ENCODE measurements at regions not wholly inside any gene's neighbourhood (a gene's known extent, or its start where the extent isn't known, plus 50 kb on each side); places are given as distances from the start of the nearest gene placed in this dataset.
"Not testable (repeated sequence)": the region's sequence is repeated elsewhere in the genome, so short reads cannot be mapped to it uniquely, and the experiment has no call there.

GRCh38 chr10:6737080-6737641 lies 157.1 kb upstream of the PRKCQ start:
- peak; percentile 72 for DNase-seq (ENCODE audit: low spot score)

- DNase-seq (ENCODE audit: low spot score): no peak
Observed at GRCh38 chr10:6734286-6734685, 154.2 kb upstream of the PRKCQ start.

DNA sequence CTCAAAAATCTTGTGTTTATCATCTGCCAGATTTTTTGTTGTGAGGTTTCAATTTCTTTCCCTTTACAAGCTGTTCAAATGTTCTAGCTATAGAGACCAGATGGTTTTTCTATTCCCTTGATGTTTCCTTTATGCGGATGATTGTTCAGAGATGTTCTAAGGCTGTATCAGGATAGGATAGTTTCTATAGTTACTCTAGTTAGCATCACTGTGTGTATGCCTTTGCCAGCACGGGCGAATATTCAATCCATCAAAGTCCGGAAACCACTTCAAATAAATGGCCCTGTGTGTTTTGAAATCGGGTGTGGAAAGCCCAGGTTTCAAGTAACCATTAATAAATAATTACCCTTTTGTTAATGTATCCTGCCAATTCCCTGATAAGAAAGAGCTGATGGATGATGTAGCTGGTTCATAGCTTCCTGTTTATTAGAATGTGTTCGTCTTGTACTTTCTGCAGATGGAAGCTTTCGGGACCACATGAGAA lies 149.8 kb upstream of the PRKCQ start:
- no peak for DNase-seq (ENCODE audit: low spot score)

- DNase-seq (ENCODE audit: low spot score): peak; percentile 16
Observed at GRCh38 chr10:6729071-6729774, 149.1 kb upstream of the PRKCQ start.

DNA sequence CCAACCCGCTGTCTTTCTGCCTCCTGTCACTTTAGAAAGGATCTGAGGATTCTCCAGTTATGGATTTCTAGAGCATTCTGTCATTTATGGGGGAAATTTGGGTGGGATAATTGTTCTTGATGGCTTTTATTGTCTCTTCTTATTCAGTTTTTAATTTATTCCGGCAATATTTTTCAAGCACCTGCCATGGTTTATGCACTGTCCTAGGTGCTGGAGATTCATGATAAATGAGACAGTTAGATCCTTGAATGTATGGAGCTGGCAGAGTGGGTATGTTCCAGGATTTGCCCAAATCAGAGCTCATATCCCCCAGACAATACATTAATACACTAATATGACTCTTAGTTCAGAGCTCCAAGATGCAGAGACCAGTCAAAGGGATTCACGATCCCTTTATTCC lies 146.8 kb upstream of the PRKCQ start:
- DNase-seq (ENCODE audit: low spot score): no peak

DNA sequence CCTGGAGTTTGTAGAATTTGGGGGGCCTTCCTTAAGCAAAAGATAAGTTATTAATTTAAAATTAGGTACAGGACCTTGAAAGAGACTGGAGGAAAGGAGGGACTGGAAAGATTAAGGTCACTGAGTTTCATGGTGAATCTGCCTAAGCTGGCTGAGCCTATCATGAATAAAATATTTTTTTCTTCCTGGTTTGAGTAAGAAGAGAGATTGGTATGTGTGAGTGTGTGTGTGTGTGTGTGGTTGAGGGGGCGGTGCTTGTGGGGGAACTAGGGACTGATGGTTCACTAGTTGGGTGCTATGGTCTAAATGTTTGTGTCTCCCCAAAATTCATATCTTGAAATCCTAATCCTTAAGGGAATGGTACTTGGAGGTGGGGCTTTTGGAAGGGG lies 142.5 kb upstream of the PRKCQ start:
- peak; percentile 10 for DNase-seq (ENCODE audit: low spot score)

- DNase-seq (ENCODE audit: low spot score): peak; percentile 79
Observed at GRCh38 chr10:6721964-6722615, 142.0 kb upstream of the PRKCQ start.

DNA sequence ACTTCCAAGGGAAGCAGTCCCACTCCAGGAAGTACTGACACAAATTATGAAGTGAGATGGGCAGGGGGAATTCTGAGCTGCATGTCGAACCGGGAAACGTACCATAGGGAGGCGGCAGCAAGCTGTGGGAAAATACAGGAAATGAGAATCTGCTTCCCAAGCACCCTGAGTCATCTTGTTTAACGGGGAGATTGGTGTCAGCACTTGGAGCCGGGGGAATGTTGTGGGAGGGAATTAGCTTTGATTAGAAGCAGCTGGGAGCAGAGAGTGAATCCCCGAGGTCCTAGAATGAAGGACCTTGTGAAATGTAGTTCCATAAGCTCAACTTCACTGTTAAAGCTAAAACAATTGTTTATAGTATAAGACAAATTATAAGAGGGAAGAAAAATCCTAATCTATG lies 141.4 kb upstream of the PRKCQ start:
- DNase-seq (ENCODE audit: low spot score): peak; percentile 83

- DNase-seq (ENCODE audit: low spot score): no peak
Observed at GRCh38 chr10:6719561-6719960, 139.5 kb upstream of the PRKCQ start.

- DNase-seq (ENCODE audit: low spot score): no peak
Observed at GRCh38 chr10:6718550-6718949, 138.5 kb upstream of the PRKCQ start.

DNA sequence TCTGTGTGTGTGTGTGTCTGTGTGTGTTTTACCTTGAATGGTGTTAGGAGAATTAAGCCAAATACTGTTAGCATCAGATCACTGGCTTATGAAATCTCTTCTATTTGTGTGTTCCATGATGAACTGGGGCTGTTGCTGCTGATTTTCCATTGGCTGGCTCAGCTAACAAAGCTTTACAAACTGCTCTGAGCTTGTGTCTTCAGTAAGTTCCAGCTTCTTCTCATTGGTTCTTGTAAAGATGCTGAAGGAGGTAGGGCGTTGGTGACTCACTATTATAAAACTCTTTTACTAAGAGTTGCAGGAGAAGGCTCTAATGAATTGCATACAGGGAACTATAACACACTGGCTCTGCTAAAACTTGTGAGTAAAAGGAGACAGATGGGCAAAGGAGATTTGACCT lies 136.4 kb upstream of the PRKCQ start:
- no peak for DNase-seq (ENCODE audit: low spot score)

DNA sequence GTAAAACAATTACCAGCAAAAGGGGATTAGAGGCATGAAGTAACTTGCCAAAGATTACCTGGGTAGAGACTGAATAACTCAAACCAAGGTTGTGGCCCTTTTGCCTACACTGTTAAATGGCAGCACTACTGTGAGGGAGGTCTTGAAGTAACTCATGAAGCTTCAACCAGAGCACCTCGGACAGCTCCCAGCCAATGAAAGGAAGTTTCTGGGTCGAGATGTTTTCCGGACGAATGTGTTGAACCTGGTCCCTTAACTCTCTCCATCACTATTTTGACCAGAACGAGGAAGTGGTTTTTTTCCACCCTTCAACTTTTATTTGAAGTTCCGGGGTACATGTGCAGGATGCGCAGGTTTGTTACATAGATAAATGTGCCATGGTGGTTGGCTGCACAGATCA lies 133.6 kb upstream of the PRKCQ start:
- no peak for DNase-seq (ENCODE audit: low spot score)

- no peak for DNase-seq (ENCODE audit: low spot score)
Observed at GRCh38 chr10:6713120-6713519, 133.0 kb upstream of the PRKCQ start.

DNA sequence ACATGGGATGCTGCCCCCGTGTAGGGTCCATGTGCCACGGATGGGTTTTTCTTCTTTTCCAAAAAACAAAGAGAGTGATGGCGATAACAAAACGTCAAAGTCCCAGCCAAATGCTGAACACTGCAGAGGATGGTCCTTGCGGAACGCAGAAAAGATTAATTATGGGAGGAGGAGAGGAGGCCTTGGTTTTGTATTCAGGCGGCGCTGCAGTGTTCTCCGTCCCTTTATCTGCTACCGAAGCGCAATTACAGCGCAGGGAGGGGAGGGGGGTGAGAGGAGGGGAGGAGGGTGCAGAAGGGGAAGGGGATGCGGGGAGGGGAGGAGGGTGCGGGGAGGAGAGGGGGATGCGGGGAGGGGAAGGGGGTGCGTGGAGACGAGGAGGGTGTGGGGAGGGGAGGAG lies 131.8 kb upstream of the PRKCQ start:
- DNase-seq (ENCODE audit: low spot score): no peak

DNA sequence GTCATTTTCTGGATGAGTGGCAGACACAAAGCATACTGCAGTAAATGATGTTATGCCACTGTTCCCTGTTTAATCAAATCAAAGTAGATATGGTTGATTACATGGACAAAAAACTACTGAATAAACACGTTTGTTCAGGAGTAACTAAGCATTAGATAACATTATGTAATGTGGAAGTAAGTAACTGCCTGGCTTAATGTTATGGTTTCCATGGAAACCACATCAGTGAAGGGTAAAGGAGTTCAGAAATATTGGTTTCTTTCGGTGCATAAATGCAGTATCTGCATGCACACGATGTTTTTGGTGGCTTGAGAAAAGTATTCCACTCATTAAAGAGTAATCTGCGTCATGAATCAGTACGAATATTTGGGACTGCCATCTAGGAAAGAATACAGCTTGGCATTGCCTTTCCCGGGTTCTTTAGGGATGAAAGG lies 131.3 kb upstream of the PRKCQ start:
- no peak for DNase-seq (ENCODE audit: low spot score)

DNA sequence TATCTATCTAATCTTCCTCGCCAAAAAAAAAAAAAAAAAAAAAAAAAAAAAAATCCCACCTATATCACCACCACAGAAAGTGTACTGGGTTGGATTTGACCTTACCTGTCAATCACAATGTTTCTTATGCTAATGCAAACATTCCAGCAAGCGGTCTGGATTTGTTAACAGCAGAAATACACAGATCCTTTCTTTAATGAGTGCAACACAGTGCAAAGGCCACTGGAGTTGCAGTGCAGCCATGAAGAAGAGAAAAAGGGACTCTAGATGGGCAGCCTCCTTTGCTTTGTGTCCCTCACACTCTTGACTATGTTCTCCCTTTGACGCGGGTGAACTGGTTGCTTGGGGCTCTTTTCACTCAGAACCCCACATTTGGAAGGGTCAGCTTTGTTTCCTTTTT lies 127.3 kb upstream of the PRKCQ start:
- no peak for DNase-seq (ENCODE audit: low spot score)

- DNase-seq (ENCODE audit: low spot score): no peak
Observed at GRCh38 chr10:6706725-6707124, 126.6 kb upstream of the PRKCQ start.

DNA sequence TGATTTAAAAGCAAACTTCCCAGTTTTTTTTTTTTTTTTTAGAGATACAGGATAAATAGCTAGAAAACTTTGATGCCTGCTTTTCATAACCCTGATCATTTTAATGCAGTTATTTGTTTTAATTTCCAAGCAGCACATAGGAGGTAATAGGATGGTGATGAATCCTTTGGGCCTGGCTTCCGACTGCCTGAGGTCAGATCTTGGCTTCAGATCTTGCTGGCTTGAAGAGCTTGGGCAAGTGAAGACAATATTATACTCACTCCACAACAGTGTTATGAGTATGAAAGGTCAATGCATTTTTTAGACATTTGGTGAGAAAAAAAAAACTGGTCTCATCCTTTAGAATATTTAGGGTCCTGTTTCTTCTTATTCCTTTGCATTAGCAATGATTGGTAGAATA lies 124.8 kb upstream of the PRKCQ start:
- DNase-seq (ENCODE audit: low spot score): no peak

- not testable (repeated sequence) for DNase-seq (ENCODE audit: low spot score)
Observed at GRCh38 chr10:6702833-6703232, 122.8 kb upstream of the PRKCQ start.

- DNase-seq (ENCODE audit: low spot score): no peak
Observed at GRCh38 chr10:6702030-6702429, 122.0 kb upstream of the PRKCQ start.

- DNase-seq (ENCODE audit: low spot score): no peak
Observed at GRCh38 chr10:6701289-6701688, 121.2 kb upstream of the PRKCQ start.

DNA sequence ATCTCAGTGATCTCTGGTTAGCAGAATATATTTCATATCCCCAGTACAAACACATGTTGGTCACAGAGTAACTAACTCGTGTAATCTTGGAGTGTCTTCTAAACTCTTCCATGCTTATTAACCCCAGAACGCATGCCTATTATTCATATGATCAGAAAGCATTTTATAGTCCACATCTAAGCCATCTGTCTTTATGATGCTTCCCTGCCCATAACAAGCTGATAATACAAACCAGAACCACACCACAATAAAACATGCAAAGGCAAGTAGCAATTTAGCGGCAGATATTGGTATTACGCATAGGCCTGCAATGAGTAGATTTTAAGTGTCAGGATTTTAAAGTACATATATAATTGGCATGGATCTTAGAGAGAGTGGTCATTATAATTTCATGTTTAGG lies 120.0 kb upstream of the PRKCQ start:
- no peak for DNase-seq (ENCODE audit: low spot score)

DNA sequence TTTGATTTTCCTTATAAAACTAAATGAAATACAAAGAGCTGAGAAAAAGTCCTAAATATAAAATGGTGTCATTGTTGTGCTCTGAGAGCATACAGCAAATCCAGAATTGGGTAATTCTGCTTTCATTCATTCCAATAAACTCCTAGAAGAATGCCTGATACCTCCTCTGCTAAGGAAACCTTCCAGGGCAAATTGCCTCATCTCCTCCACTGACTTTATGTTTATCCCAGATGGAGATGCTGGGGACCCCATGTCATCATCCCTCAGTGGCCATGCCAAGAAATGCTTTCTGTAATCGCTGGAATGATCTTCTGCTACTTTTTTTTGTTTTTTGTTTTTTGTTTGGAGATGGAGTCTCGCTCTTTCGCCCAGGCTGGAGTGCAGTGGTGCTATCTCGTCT lies 119.3 kb upstream of the PRKCQ start:
- DNase-seq (ENCODE audit: low spot score): no peak
